ENCODE measurements at regions not wholly inside any gene's neighbourhood (a gene's known extent, or its start where the extent isn't known, plus 50 kb on each side); places are given as distances from the start of the nearest gene placed in this dataset.

DNA sequence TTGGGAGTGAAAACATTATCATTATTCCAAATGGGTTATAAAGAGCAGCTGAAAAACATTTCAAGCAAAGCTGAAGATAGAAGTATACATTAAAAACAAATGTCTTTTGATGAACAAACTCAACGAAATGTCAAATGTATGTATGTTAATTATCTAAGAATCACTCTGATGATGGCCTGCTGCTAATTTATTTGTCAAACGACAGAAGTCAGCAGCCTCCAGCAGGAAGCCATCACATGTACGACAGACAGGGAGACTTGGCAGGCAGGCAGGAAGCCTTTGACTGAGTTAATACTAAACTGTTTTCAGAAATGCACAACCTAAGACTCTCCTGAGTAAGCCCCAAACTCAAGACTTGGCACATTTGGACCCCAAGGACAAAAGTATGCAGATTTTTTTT, 491.1 kb downstream of the ZNF385D start:
- H3K27me3 ChIP-seq (replicated peaks in 1 of 7), result no peaks in the 10 kb centered on the region
- WGBS, 5 donors, result 20 to 27% (median 21%) methylated on average over 3 of the region's 3 CpGs
- no peaks in the 10 kb centered on the region for H3K4me1 ChIP-seq
- H3K27ac ChIP-seq, result no peak overlapping the region
- H3K4me3 ChIP-seq, result no peak overlapping the region
- H3K9me3 ChIP-seq, result peaks cover 0 to 13% (median 8%) of the 10 kb centered on the region in 8 donors
- no peak for DNase-seq
- no peaks in the 10 kb centered on the region for H3K36me3 ChIP-seq
- intact Hi-C loops (cut with DNase I; ENCODE audit: low total_unique reads), result no loop called here
- TF ChIP-seq, protein P1, sequence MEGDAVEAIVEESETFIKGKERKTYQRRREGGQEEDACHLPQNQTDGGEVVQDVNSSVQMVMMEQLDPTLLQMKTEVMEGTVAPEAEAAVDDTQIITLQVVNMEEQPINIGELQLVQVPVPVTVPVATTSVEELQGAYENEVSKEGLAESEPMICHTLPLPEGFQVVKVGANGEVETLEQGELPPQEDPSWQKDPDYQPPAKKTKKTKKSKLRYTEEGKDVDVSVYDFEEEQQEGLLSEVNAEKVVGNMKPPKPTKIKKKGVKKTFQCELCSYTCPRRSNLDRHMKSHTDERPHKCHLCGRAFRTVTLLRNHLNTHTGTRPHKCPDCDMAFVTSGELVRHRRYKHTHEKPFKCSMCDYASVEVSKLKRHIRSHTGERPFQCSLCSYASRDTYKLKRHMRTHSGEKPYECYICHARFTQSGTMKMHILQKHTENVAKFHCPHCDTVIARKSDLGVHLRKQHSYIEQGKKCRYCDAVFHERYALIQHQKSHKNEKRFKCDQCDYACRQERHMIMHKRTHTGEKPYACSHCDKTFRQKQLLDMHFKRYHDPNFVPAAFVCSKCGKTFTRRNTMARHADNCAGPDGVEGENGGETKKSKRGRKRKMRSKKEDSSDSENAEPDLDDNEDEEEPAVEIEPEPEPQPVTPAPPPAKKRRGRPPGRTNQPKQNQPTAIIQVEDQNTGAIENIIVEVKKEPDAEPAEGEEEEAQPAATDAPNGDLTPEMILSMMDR (IDR thresholded peaks at IDR 0.05 in 8 of 11, conservative IDR thresholded peaks at IDR 0.05 in 3 of 11), result no peak
- no peak for TF ChIP-seq POLR2A (IDR thresholded peaks at IDR 0.05)
- no peak for TF ChIP-seq POLR2AphosphoS5 (IDR thresholded peaks at IDR 0.05)

DNA sequence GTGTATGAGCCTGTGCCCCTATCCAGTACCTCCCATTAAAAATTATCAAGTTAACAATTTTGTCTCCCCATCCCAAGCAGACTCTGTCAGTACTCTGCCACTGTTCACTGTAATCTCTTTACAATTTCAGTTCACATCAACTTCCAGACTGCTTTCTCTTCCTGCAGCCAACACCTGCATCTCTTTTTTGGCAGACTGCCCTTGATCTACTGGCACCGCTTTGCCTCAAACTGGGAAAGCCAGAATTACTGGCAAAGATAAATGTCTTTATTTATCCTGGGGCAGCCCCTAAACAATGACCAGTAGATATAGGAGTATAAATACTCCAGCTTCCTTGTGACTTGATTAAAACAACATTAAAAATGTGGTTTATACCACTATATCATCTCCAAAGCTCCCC, 494.1 kb downstream of the ZNF385D start:
- WGBS, 5 donors, result 39 to 74% (median 51%) methylated on average over 1 of the region's 1 CpG
- Histone ChIP-seq H3K27ac (no peak overlapping the region), H3K36me3 (no peaks in the 10 kb centered on the region), H3K4me1 (no peaks in the 10 kb centered on the region), H3K4me3 (no peak overlapping the region), H3K9me3 (peaks cover 0 to 13% (median 8%) of the 10 kb centered on the region in 8 donors), H3K27me3 (replicated peaks in 1 of 7) (no peaks in the 10 kb centered on the region)
- intact Hi-C loops (cut with DNase I; ENCODE audit: low total_unique reads), result no loop called here
- TF ChIP-seq POLR2AphosphoS5 (IDR thresholded peaks at IDR 0.05), result no peak
- TF ChIP-seq, protein P1 (IDR thresholded peaks at IDR 0.05 in 8 of 11, conservative IDR thresholded peaks at IDR 0.05 in 3 of 11), result no peak
- no peak for TF ChIP-seq POLR2A (IDR thresholded peaks at IDR 0.05)
- DNase-seq, result no peak

DNA sequence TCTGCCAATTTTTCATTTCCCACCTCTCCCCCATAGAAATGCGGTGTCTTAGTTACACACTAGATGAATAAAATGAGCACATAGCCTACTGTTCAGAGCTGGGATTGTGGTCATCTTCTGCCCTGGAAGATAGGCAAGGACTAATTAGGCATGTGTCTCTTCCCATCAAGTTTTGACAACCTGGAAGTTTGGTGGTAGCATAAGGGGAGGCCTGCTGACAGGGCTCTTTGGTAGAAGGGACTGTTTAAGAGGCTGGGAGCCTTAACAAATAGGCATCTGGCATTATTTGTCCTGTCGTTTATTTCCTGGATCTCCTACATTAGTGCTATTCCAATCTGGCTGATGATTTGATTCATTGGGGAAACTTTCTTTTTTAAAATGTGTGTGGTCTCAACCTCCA, 512.3 kb downstream of the ZNF385D start:
- Histone ChIP-seq H3K27me3 (replicated peaks in 1 of 7) (no peaks in the 10 kb centered on the region), H3K9me3 (peaks cover 0 to 3% (median under 1%) of the 10 kb centered on the region in 8 donors), H3K4me1 (no peaks in the 10 kb centered on the region), H3K27ac (no peak overlapping the region), H3K4me3 (no peak overlapping the region), H3K36me3 (no peaks in the 10 kb centered on the region)
- 81 to 87% (median 84%) methylated on average over 2 of the region's 2 CpGs for WGBS, 5 donors
- intact Hi-C loops (cut with DNase I; ENCODE audit: low total_unique reads), result no loop called here
- TF ChIP-seq POLR2AphosphoS5 (IDR thresholded peaks at IDR 0.05) (no peak), POLR2A (IDR thresholded peaks at IDR 0.05) (no peak)
- no peak for DNase-seq

DNA sequence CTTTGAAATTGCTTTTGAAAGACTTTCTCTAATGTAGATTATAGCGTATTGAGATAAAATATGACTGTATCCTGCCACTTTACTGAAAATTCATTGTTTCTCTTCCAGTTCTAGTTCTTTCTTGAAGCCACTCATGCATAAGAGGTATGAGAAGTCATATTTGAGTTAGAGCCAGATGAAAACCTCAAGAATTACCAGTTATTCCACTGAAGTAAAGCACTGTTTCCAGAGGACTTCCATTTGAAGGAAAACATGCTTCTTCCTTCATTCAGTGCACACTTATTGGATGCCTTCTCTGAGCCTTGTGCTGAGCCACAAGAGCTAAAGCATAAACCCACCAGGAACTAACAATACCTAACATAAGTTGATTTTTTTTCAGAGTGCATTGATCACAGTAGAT, 513.4 kb downstream of the ZNF385D start:
- no peak for DNase-seq
- 79 to 94% (median 85%) methylated on average over 1 of the region's 1 CpG for WGBS, 5 donors
- intact Hi-C loops (cut with DNase I; ENCODE audit: low total_unique reads), result no loop called here
- Histone ChIP-seq H3K27ac (no peak overlapping the region), H3K9me3 (no peaks in the 10 kb centered on the region), H3K27me3 (replicated peaks in 1 of 7) (no peaks in the 10 kb centered on the region), H3K4me3 (no peak overlapping the region), H3K4me1 (no peaks in the 10 kb centered on the region), H3K36me3 (no peaks in the 10 kb centered on the region)
- TF ChIP-seq POLR2A (IDR thresholded peaks at IDR 0.05) (no peak), POLR2AphosphoS5 (IDR thresholded peaks at IDR 0.05) (no peak)
- TF ChIP-seq, protein P1 (IDR thresholded peaks at IDR 0.05 in 8 of 11, conservative IDR thresholded peaks at IDR 0.05 in 3 of 11), result no peak

DNA sequence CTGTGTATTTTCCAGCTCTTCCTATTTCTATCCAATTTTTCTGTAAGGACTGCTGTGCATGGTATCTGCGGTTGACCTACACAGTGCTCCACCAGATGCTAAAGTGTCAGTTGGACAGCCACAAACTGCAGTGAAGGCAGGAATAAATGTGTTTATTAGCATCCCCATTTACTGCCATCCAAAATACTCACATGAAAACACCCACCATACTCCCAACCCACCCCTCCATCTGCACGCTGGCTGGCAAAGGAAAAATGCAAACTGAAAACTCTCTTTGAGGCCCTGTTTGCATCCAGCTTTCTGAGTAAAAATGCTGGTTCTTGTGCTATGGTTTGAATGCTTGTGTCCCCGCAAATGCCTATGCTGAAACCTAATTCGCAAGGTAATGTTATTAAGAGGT, 515.5 kb downstream of the ZNF385D start:
- WGBS, 5 donors, result 68 to 98% (median 73%) methylated on average over 4 of the region's 4 CpGs
- Histone ChIP-seq H3K27me3 (replicated peaks in 1 of 7) (no peaks in the 10 kb centered on the region), H3K9me3 (no peaks in the 10 kb centered on the region), H3K27ac (no peak overlapping the region), H3K36me3 (no peaks in the 10 kb centered on the region), H3K4me1 (no peaks in the 10 kb centered on the region), H3K4me3 (no peak overlapping the region)
- intact Hi-C loops (cut with DNase I; ENCODE audit: low total_unique reads), result no loop called here
- TF ChIP-seq POLR2A (IDR thresholded peaks at IDR 0.05), result no peak
- DNase-seq, result no peak

Measured in spleen (tissue), 11 donors.